Skeletal muscle satellite cell (primary cell): ENCODE measurements at regions not wholly inside any gene's neighbourhood (a gene's known extent, or its start where the extent isn't known, plus 50 kb on each side); places are given as distances from the start of the nearest gene placed in this dataset.

Source experiments
- H3K27me3 ChIP-seq: 2 replicates; pipeline ENCODE4 v1.7.0; 2013; ENCODE audit warnings: low read length; ENCODE audit not compliant: control insufficient read depth, insufficient read depth
- H3K36me3 ChIP-seq: 2 replicates; pipeline ENCODE4 v1.7.0; 2013; ENCODE audit warnings: mild to moderate bottlenecking, control low read depth, low read length; ENCODE audit not compliant: insufficient read depth
- H3K4me1 ChIP-seq: 2 replicates; pipeline ENCODE4 v1.7.0; 2013; ENCODE audit warnings: low read length; ENCODE audit not compliant: control insufficient read depth, insufficient read depth
- H3K4me2 ChIP-seq: 2 replicates; pipeline ENCODE4 v1.7.0; 2013; ENCODE audit warnings: mild to moderate bottlenecking, low read length
- H3K4me3 ChIP-seq: 2 replicates; pipeline ENCODE4 v1.7.0; 2013; ENCODE audit warnings: low read length
- H3K9ac ChIP-seq: 2 replicates; pipeline ENCODE4 v1.7.0; 2013; ENCODE audit warnings: mild to moderate bottlenecking, low read depth, low read length, moderate library complexity
- H3K9me3 ChIP-seq: replicated peaks from 2 replicates; pipeline ENCODE4 v1.7.0; 2013; ENCODE audit warnings: mild to moderate bottlenecking, control low read depth, low read length

DNA sequence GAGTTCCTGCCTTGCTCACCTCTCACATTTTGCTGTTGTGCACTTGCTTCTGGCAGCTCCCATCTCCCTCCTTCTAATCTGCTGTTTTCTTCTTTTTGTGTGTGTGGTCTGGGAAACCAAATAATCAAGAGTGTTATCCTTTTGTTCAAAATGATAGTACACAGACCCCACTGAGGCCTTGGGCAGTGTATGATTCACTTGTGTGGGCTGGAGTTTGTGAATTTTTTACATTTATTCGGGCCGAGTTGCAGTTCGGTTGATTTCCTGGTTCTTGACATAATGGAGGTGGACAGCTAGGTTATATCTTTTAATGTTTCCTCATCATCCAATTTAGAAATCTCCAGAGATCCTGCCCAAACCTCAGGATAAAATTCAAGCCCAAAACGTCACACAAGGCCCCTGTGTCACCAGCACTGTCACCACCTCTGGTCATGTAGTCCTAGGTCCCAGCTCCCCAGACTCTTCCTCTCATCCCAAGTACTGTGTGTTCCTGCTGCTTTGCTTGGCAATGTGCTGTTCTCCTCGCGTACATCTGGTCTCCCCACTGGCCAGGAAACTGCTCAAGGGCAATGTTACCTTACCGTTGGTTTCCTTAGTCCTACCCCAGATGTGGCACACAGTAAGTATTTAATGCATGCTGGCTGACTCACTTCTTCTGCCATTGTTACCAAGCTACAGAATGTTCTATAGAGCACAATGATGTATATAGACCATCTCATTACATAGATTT lies 55.7 kb upstream of the PHACTR2 start:
- Histone ChIP-seq H3K9ac (no peak overlapping the region), H3K4me3 (peak overlapping the region; percentile 48), H3K4me2 (peak overlapping the region; percentile 61), H3K27me3 (no peaks in the 10 kb centered on the region), H3K9me3 (no peaks in the 10 kb centered on the region), H3K4me1 (peaks cover 19% of the 10 kb centered on the region), H3K36me3 (no peaks in the 10 kb centered on the region)

GRCh38 chr6:143621159-143621873 lies 56.4 kb upstream of the PHACTR2 start:
- H3K27me3 ChIP-seq: no peaks in the 10 kb centered on the region
- no peaks in the 10 kb centered on the region for H3K36me3 ChIP-seq
- peak overlapping the region; percentile 61 for H3K4me2 ChIP-seq
- peaks cover 19% of the 10 kb centered on the region for H3K4me1 ChIP-seq
- no peak overlapping the region for H3K9ac ChIP-seq
- H3K9me3 ChIP-seq: no peaks in the 10 kb centered on the region
- no peak overlapping the region for H3K4me3 ChIP-seq

DNA sequence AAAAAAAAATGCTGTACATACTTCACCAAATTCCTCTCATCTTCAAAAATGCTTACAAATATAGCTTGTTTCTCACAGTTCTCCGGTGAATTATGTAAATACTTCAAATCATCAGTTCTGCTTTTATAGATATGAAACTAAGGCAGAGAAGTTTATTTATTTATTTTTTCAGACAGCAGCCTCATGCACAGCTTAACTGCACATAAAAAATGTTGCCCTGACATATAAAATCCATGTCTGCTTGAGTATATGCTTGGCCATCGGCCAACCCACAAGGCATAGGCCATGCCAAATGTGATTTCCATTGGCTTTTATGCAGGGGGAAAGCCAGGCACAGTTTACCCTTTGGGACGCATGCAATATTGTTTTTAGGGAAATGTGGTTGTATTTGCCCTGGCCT lies 57.3 kb upstream of the PHACTR2 start:
- no peak overlapping the region for H3K4me2 ChIP-seq
- no peaks in the 10 kb centered on the region for H3K27me3 ChIP-seq
- H3K9ac ChIP-seq: no peak overlapping the region
- H3K9me3 ChIP-seq: no peaks in the 10 kb centered on the region
- H3K4me3 ChIP-seq: no peak overlapping the region
- peaks cover 19% of the 10 kb centered on the region for H3K4me1 ChIP-seq
- no peaks in the 10 kb centered on the region for H3K36me3 ChIP-seq

- H3K36me3 ChIP-seq: no peaks in the 10 kb centered on the region
- H3K4me2 ChIP-seq: no peak overlapping the region
- peaks cover 19% of the 10 kb centered on the region for H3K4me1 ChIP-seq
- no peak overlapping the region for H3K4me3 ChIP-seq
- no peaks in the 10 kb centered on the region for H3K9me3 ChIP-seq
- no peak overlapping the region for H3K9ac ChIP-seq
- H3K27me3 ChIP-seq: no peaks in the 10 kb centered on the region
Measured at GRCh38 chr6:143619824-143620401, 57.9 kb upstream of the PHACTR2 start.

DNA sequence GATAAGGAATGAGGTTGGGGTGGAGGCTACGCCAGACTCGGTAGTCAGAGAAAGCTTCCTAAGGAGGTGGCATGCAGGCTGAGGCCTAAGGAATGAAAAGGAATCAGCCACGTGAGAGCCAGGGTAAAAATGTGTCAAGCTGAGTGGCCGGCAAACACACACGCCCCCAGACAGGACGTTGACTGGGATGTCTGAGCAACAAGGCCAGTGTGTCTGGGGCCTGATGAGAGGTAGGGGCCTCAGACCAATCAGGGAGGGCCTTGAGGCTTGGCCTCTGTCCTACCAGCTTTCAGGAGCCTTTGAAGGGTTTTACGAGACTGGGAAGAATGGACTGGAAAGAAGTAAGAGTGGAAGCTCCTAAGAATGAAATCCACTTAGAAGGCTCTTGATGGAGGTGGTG lies 61.0 kb upstream of the PHACTR2 start:
- Histone ChIP-seq H3K4me1 (peaks cover 11% of the 10 kb centered on the region), H3K36me3 (no peaks in the 10 kb centered on the region), H3K9me3 (no peaks in the 10 kb centered on the region), H3K4me2 (no peak overlapping the region), H3K27me3 (no peaks in the 10 kb centered on the region), H3K9ac (no peak overlapping the region), H3K4me3 (no peak overlapping the region)

DNA sequence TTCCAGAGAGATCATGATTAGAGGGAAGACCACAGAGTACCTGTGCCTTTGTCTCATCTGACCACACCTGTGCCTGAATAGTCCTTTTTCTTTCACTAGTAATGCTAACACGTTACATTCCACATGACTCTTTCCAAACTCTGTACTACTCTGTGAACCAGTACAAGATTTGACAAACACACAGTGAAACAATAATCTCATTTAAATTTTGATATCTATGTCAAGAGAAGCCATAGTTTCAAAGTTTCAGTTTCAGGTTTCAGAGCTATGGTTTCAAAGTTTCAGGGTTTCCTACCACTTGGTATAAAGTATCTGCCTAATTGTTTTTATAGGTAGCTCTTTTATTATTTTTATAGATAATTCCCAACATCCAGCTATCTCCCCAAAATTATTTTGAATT lies 62.0 kb upstream of the PHACTR2 start:
- Histone ChIP-seq H3K4me2 (no peak overlapping the region), H3K9ac (no peak overlapping the region), H3K9me3 (no peaks in the 10 kb centered on the region), H3K4me3 (no peak overlapping the region), H3K4me1 (peaks cover 5% of the 10 kb centered on the region), H3K36me3 (no peaks in the 10 kb centered on the region), H3K27me3 (no peaks in the 10 kb centered on the region)

GRCh38 chr6:143614235-143614634 lies 63.5 kb upstream of the PHACTR2 start:
- no peak overlapping the region for H3K9ac ChIP-seq

GRCh38 chr6:143613749-143614148 lies 64.0 kb upstream of the PHACTR2 start:
- no peak overlapping the region for H3K9ac ChIP-seq
- H3K4me1 ChIP-seq: no peaks in the 10 kb centered on the region
- H3K27me3 ChIP-seq: no peaks in the 10 kb centered on the region
- no peak overlapping the region for H3K4me3 ChIP-seq
- H3K36me3 ChIP-seq: no peaks in the 10 kb centered on the region
- no peaks in the 10 kb centered on the region for H3K9me3 ChIP-seq
- H3K4me2 ChIP-seq: no peak overlapping the region

More at GRCh38 chr6:143614235-143614634, 63.5 kb upstream of the PHACTR2 start:
- H3K4me1 ChIP-seq: no peaks in the 10 kb centered on the region
- no peaks in the 10 kb centered on the region for H3K27me3 ChIP-seq
- no peaks in the 10 kb centered on the region for H3K9me3 ChIP-seq
- H3K4me2 ChIP-seq: no peak overlapping the region
- H3K36me3 ChIP-seq: no peaks in the 10 kb centered on the region
- no peak overlapping the region for H3K4me3 ChIP-seq

GRCh38 chr6:143612186-143612585 lies 65.6 kb upstream of the PHACTR2 start:
- Histone ChIP-seq H3K4me3 (no peak overlapping the region), H3K9me3 (no peaks in the 10 kb centered on the region), H3K27me3 (no peaks in the 10 kb centered on the region), H3K4me2 (no peak overlapping the region), H3K9ac (no peak overlapping the region), H3K4me1 (no peaks in the 10 kb centered on the region), H3K36me3 (no peaks in the 10 kb centered on the region)

DNA sequence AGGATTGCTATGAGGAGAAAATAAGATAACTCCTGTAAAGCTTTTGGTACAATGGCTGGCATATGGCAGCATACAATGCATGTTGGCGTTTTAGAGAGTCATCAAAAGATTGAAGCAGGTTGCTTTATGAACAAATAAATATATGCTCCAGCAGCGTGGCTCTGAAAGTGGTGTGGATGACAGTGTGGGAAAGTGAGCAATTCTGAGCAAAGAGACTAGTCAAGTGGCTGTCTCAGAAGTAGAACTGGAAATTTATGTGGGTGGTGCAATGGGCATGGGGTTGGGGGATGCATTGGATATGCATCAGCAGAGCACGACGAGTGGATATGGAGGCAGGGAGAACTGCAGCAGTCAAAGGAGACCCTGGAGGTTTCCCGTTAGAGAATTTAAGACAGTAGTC lies 66.2 kb upstream of the PHACTR2 start:
- H3K36me3 ChIP-seq: no peaks in the 10 kb centered on the region

DNA sequence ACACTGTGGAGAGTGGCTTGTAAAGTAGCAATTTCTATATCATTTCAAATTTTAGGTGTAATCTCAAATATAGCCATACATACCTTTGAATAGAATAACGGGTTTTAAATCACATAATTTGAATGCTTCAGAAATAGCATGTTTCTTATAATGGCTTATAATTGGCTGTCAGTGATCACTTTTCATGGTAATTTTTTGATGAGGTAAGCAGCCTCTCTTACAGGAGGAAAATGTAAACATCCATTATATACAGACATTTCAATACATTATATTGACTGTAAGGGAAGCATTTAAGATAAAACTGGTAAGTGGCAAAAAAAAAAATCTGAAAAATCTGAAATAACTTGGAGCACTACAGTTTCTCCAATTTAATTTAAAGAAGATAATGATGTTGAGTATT lies 67.8 kb upstream of the PHACTR2 start:
- Histone ChIP-seq H3K36me3 (no peaks in the 10 kb centered on the region), H3K27me3 (no peaks in the 10 kb centered on the region), H3K9ac (no peak overlapping the region), H3K4me2 (no peak overlapping the region), H3K4me1 (no peaks in the 10 kb centered on the region), H3K4me3 (no peak overlapping the region), H3K9me3 (no peaks in the 10 kb centered on the region)

More for the DNA sequence above, 66.2 kb upstream of the PHACTR2 start:
- no peaks in the 10 kb centered on the region for H3K27me3 ChIP-seq
- H3K4me2 ChIP-seq: no peak overlapping the region
- H3K4me1 ChIP-seq: no peaks in the 10 kb centered on the region
- H3K4me3 ChIP-seq: no peak overlapping the region
- no peaks in the 10 kb centered on the region for H3K9me3 ChIP-seq
- no peak overlapping the region for H3K9ac ChIP-seq
